ENCODE measurements at regions not wholly inside any gene's neighbourhood (a gene's known extent, or its start where the extent isn't known, plus 50 kb on each side); places are given as distances from the start of the nearest gene placed in this dataset.

DNA sequence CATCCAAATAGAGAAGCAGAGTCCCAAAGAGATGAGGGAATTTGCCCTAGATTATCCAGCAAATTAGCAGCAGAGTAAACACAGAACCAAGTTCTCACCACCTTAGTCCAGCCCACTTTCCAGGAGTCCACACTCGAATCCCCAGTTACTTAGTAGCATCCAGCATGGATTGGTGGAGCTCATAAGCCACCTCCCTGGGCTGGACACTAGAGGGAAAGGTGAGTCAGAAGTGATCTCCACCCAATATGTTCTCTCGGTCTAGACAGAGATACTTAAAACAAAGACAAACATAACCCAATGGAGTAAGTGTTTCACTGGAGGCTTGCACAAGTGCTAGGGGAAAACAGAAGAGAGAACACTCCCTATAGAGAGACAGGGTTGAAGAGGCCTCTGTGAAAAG, 105.1 kb upstream of the CPEB2 start:
- no peak overlapping the region for H3K27ac Mint-ChIP-seq
- no peaks in the 10 kb centered on the region for H3K36me3 Mint-ChIP-seq (ENCODE audit: low read depth)
- no peak overlapping the region for H3K4me3 Mint-ChIP-seq (ENCODE audit: low read depth)
- no peaks in the 10 kb centered on the region for H3K9me3 Mint-ChIP-seq
- DNase-seq (ENCODE audit: low spot score) = no peak
- intact Hi-C loops (cut with micrococcal nuclease) = no loop called here
- H3K4me1 Mint-ChIP-seq (ENCODE audit: low read depth) = no peaks in the 10 kb centered on the region
- H3K27me3 Mint-ChIP-seq (ENCODE audit: low read depth) = peaks cover 10% of the 10 kb centered on the region

DNA sequence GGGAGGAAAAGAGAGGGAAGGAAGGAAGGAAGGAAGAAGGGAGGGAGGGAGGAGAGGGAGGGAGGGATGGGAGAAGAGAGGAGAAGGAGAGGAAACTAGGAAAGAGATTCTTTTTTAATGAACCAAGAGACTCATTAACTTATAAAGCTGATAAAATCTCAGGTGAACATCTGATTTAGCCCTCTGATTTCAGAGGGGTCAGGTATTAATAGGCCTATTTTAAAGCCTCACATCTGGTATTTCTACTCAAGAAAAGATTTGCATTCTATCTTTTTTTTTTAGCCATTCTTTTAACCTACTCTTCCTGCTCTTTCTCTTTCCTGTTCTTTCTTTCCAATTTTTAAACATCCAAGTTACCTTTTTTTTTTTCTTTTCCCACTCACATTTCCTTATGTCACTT, 103.3 kb upstream of the CPEB2 start:
- intact Hi-C loops (cut with micrococcal nuclease) = no loop called here
- no peak overlapping the region for H3K27ac Mint-ChIP-seq
- no peaks in the 10 kb centered on the region for H3K9me3 Mint-ChIP-seq
- H3K4me1 Mint-ChIP-seq (ENCODE audit: low read depth) = no peaks in the 10 kb centered on the region
- no peak for DNase-seq (ENCODE audit: low spot score)
- H3K27me3 Mint-ChIP-seq (ENCODE audit: low read depth) = peaks cover 10% of the 10 kb centered on the region
- no peaks in the 10 kb centered on the region for H3K36me3 Mint-ChIP-seq (ENCODE audit: low read depth)
- H3K4me3 Mint-ChIP-seq (ENCODE audit: low read depth) = no peak overlapping the region

DNA sequence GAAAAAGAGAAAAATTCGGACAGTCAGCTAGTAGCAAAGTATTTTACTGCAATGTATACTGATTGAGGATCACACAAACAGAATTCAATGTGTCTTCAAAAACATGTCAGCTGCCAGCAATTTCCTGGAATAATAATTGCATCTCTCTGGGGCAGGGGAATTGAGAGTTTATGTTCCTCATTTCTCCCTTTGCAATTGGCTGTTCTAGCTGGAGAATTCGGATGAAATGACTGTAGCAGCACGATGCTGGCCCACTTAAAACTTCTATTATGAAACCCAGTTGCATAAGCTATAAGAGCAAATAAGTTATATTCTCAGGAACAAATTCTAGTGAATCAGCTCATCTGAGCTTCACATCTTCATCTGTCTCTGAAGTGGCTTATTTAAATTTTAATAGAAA, 99.9 kb upstream of the CPEB2 start:
- no peak overlapping the region for H3K4me3 Mint-ChIP-seq (ENCODE audit: low read depth)
- no peaks in the 10 kb centered on the region for H3K36me3 Mint-ChIP-seq (ENCODE audit: low read depth)
- intact Hi-C loops (cut with micrococcal nuclease) = no loop called here
- H3K4me1 Mint-ChIP-seq (ENCODE audit: low read depth) = peaks cover 3% of the 10 kb centered on the region
- no peak overlapping the region for H3K27ac Mint-ChIP-seq
- no peaks in the 10 kb centered on the region for H3K9me3 Mint-ChIP-seq
- H3K27me3 Mint-ChIP-seq (ENCODE audit: low read depth) = peaks cover 7% of the 10 kb centered on the region
- no peak for DNase-seq (ENCODE audit: low spot score)

DNA sequence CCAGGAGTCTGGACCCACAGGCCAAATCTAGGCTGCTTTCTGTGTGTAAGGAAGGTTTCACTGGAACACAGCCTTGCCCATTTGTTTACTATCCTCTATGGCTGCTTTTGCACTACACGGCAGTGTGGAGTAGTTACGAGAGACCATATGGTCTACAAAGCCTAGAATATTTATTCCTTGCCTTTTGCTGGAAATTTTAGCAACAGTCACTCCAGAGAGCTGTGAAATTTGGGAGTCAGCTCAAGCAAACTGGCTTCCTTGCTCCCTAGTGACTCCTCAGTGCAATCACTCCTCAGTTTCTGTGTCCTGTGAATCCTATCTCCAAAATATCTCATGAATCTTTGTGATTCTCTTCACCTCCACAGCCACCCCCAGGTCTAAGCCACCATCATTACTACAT, 99.0 kb upstream of the CPEB2 start:
- no peak overlapping the region for H3K4me3 Mint-ChIP-seq (ENCODE audit: low read depth)
- no peaks in the 10 kb centered on the region for H3K9me3 Mint-ChIP-seq
- no peaks in the 10 kb centered on the region for H3K36me3 Mint-ChIP-seq (ENCODE audit: low read depth)
- no peak for DNase-seq (ENCODE audit: low spot score)
- H3K4me1 Mint-ChIP-seq (ENCODE audit: low read depth) = peaks cover 3% of the 10 kb centered on the region
- H3K27ac Mint-ChIP-seq = no peak overlapping the region
- peaks cover 3% of the 10 kb centered on the region for H3K27me3 Mint-ChIP-seq (ENCODE audit: low read depth)
- intact Hi-C loops (cut with micrococcal nuclease) = no loop called here

DNA sequence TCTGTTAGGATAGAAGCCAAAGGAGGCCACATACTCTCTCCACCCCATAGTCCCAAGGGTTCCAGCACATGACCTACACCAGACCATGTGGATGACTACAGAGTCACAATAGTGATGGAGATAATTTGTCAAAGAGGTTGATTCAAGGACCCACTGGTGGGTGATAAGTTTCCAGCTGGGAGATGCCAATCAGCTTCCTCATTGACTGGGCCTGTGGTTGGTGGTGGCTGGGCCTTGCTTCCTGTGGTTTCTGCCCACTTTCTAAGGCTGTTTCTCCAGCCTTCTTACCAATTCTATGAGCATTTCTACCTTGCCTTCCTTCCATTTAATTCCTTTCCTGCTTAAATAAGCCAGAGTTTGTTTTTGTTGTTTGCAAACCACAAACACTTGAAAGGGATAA, 95.5 kb upstream of the CPEB2 start:
- intact Hi-C loops (cut with micrococcal nuclease) = no loop called here
- H3K9me3 Mint-ChIP-seq = no peaks in the 10 kb centered on the region
- peaks cover 4% of the 10 kb centered on the region for H3K27me3 Mint-ChIP-seq (ENCODE audit: low read depth)
- DNase-seq (ENCODE audit: low spot score) = no peak
- peaks cover 3% of the 10 kb centered on the region for H3K4me1 Mint-ChIP-seq (ENCODE audit: low read depth)
- no peak overlapping the region for H3K4me3 Mint-ChIP-seq (ENCODE audit: low read depth)
- H3K36me3 Mint-ChIP-seq (ENCODE audit: low read depth) = no peaks in the 10 kb centered on the region
- H3K27ac Mint-ChIP-seq = no peak overlapping the region

DNA sequence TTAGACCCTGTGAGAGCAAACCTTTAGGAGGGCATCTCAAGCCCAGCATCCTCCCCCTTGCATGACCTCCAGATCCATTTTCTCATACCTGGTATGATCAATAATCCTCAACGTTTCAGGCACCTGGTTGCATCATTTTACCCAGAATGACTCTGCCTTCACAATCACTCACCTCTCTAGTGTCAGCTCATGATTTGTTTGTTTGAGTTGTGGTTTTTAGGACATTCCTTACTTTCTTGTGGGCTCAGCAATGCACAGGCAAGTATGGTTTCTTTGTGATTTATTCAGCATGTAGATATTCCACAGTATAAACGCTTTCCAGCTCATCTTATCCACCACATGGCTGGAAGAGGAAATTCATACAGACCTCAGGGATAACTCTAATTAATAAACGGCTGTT, 93.6 kb upstream of the CPEB2 start:
- Mint-ChIP-seq H3K9me3 (no peaks in the 10 kb centered on the region), H3K36me3 (ENCODE audit: low read depth) (no peaks in the 10 kb centered on the region), H3K4me3 (ENCODE audit: low read depth) (no peak overlapping the region), H3K27ac (no peak overlapping the region), H3K27me3 (ENCODE audit: low read depth) (peaks cover 4% of the 10 kb centered on the region), H3K4me1 (ENCODE audit: low read depth) (peaks cover 3% of the 10 kb centered on the region)
- intact Hi-C loops (cut with micrococcal nuclease) = no loop called here
- DNase-seq (ENCODE audit: low spot score) = no peak

DNA sequence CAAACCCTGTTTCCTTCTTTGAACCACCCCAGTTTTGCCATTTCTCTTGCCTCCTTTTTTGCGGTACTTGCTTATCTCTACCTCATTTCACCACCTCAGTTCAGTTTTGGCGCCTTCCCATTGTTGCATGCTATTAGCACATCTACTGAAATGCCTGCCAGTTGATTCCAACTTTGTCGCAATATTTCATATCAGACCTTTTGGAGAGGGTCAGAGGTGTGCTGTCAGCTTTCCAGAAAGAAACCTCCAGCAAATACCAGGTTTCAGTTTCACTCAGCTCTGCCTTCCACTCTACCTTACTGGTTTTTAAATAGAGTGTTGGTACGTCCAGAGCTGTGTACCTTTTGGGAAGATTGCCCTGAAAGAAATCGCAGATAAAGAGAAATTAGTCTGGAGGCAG, 91.9 kb upstream of the CPEB2 start:
- intact Hi-C loops (cut with micrococcal nuclease) = no loop called here
- Mint-ChIP-seq H3K27ac (no peak overlapping the region), H3K9me3 (no peaks in the 10 kb centered on the region), H3K27me3 (ENCODE audit: low read depth) (peaks cover 4% of the 10 kb centered on the region), H3K36me3 (ENCODE audit: low read depth) (no peaks in the 10 kb centered on the region), H3K4me1 (ENCODE audit: low read depth) (peaks cover 3% of the 10 kb centered on the region), H3K4me3 (ENCODE audit: low read depth) (no peak overlapping the region)
- DNase-seq (ENCODE audit: low spot score) = no peak

DNA sequence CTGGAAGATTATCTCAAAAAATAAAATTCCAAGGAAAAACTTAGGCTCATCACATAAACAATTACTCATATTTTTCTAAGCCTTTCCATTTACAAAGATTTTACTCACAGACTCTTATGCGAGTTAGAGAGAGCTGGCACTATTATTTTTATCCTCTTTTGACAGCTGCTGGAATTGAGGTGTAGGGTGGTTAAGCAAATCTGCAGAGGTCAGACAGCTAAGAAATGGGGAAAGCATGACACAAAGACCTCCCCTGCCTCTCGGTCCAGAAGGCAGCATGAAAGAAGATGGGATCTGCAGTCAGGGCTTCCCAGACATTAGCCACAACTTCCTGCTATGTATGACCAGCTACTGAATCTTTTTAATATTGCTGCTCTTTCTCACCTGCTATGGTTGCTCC, 89.9 kb upstream of the CPEB2 start:
- peaks cover 6% of the 10 kb centered on the region for H3K27me3 Mint-ChIP-seq (ENCODE audit: low read depth)

DNA sequence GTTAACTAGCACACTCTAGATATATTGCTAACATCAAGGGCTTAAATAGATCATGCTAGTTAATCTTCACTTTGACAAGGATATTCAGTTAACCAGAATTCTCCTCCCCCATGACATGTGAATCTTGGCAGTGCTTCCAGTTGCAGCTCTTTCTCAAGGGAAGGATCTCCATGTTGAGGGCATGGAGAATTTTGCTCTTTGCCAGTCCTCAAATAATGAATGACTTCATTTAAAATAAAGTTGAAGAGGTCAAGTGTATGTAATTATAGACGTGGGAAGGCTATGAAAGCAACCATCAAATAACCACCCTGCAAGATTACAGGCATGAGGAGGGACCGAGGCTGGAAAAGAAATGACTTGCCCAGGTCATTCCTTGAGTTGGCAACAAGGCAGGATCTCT, 87.3 kb upstream of the CPEB2 start:
- H3K27me3 Mint-ChIP-seq (ENCODE audit: low read depth) = peaks cover 2% of the 10 kb centered on the region
- H3K27ac Mint-ChIP-seq = no peak overlapping the region
- intact Hi-C loops (cut with micrococcal nuclease) = no loop called here
- no peaks in the 10 kb centered on the region for H3K4me1 Mint-ChIP-seq (ENCODE audit: low read depth)
- H3K9me3 Mint-ChIP-seq = no peaks in the 10 kb centered on the region
- no peak for DNase-seq (ENCODE audit: low spot score)
- no peaks in the 10 kb centered on the region for H3K36me3 Mint-ChIP-seq (ENCODE audit: low read depth)
- H3K4me3 Mint-ChIP-seq (ENCODE audit: low read depth) = no peak overlapping the region

More for the DNA sequence above, 89.9 kb upstream of the CPEB2 start:
- Mint-ChIP-seq H3K9me3 (no peaks in the 10 kb centered on the region), H3K36me3 (ENCODE audit: low read depth) (no peaks in the 10 kb centered on the region), H3K27ac (no peak overlapping the region), H3K4me3 (ENCODE audit: low read depth) (no peak overlapping the region), H3K4me1 (ENCODE audit: low read depth) (no peaks in the 10 kb centered on the region)
- intact Hi-C loops (cut with micrococcal nuclease) = no loop called here
- DNase-seq (ENCODE audit: low spot score) = no peak

DNA sequence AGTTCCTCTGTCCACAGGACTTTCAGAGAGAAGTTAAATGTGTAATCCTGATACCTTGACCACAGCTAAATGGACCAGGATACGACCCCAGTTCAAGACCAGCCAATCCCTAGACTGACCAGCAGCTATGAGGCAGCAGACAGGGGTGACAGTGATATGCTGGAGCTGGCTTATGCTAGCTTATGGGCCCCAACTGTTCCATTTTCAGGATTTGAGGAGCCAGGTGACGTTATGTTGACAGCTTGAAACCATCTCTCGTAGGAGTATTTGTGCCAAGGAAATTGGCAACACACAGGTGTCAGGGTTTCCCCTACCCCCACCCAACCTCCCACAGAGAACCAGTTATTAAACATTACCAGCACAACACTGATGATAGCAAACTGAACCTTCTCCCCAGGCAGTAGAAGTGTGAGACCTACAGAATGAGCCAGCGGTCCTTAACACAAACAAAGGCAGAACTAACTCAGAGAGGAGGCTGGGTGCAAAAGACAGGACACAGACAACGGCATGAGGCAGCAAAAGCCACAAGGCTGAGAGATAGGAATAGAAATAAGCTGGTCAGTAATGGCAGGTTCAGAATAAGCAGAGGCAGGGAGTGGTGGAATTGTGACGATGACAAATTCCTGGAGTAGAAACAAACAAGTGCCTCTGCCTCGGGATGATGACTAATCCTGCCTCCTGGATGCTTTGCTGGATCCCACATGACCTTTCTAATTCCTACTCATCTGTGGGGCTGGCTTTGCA, 85.6 kb upstream of the CPEB2 start:
- H3K4me3 Mint-ChIP-seq (ENCODE audit: low read depth) = no peak overlapping the region
- intact Hi-C loops (cut with micrococcal nuclease) = no loop called here
- H3K27ac Mint-ChIP-seq = no peak overlapping the region
- H3K27me3 Mint-ChIP-seq (ENCODE audit: low read depth) = peaks cover 2% of the 10 kb centered on the region
- H3K4me1 Mint-ChIP-seq (ENCODE audit: low read depth) = no peaks in the 10 kb centered on the region
- DNase-seq (ENCODE audit: low spot score) = no peak
- no peaks in the 10 kb centered on the region for H3K36me3 Mint-ChIP-seq (ENCODE audit: low read depth)
- no peaks in the 10 kb centered on the region for H3K9me3 Mint-ChIP-seq

DNA sequence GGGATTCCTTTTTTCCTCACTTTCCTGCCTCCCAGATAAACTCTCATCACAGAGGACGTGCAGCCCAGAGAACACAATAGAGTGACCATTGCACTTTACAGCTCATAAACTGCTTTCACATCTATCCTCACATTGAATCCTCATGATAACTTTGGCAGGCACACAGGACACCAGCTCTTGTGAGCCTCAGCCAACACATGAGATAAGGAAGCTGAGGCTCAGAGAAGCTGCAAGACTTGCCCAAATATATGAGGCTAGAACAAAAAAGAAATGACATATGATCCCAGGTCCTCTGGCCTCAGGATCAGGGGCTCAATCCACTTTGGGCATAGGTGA, 85.0 kb upstream of the CPEB2 start:
- H3K27me3 Mint-ChIP-seq (ENCODE audit: low read depth) = peaks cover 2% of the 10 kb centered on the region
- H3K9me3 Mint-ChIP-seq = no peaks in the 10 kb centered on the region
- no peak for DNase-seq (ENCODE audit: low spot score)
- intact Hi-C loops (cut with micrococcal nuclease) = no loop called here
- H3K4me1 Mint-ChIP-seq (ENCODE audit: low read depth) = no peaks in the 10 kb centered on the region
- H3K27ac Mint-ChIP-seq = no peak overlapping the region
- no peak overlapping the region for H3K4me3 Mint-ChIP-seq (ENCODE audit: low read depth)
- H3K36me3 Mint-ChIP-seq (ENCODE audit: low read depth) = no peaks in the 10 kb centered on the region

DNA sequence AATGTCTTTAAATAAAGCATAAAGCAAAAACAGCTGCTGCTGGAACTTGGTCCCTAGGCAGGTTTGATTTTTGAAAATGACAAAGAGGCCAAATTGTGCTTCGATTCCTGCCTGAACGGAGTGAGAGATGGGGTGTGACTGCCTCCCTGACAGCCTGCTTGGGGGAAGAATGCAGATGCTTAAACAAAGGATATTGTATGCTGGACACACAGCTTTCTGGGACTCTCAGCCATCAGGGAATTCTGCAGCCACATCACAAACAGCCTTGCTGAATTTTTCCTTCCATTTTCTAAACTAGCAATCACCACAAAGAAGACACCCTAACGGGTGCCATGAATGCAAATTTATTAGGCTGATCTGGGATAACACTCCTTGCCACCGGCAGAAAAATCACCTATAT, 83.9 kb upstream of the CPEB2 start:
- Mint-ChIP-seq H3K4me1 (ENCODE audit: low read depth) (no peaks in the 10 kb centered on the region), H3K36me3 (ENCODE audit: low read depth) (no peaks in the 10 kb centered on the region), H3K4me3 (ENCODE audit: low read depth) (no peak overlapping the region)

DNA sequence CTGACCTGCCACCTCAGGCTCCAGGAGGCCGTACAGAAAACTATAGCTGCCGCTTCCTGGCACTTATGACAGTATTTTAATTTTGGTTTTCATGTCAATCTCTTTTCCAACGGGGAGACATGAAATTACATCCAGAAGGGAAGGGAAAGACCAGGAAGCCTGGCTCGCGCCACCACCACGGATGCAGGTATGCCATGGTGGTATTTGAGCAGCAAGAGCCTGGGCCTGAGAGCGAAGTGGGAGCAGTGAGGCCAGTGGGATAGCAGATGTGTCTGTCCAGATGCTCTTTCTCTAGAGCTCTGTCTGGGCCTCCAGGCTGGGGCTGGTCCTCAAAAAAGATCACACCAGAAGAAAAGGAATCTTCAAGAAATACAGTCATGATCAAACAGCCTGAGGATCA, 82.5 kb upstream of the CPEB2 start:
- Mint-ChIP-seq H3K4me3 (ENCODE audit: low read depth) (no peak overlapping the region), H3K27ac (no peak overlapping the region), H3K27me3 (ENCODE audit: low read depth) (peaks cover 2% of the 10 kb centered on the region), H3K9me3 (no peaks in the 10 kb centered on the region), H3K36me3 (ENCODE audit: low read depth) (no peaks in the 10 kb centered on the region), H3K4me1 (ENCODE audit: low read depth) (no peaks in the 10 kb centered on the region)
- no peak for DNase-seq (ENCODE audit: low spot score)
- intact Hi-C loops (cut with micrococcal nuclease) = loop anchor here (2.0 to 10.0 kb wide), 3 partner anchors 83 to 1263 kb away; partner anchors contain the start of gene CPEB2

More for the DNA sequence above, 83.9 kb upstream of the CPEB2 start:
- intact Hi-C loops (cut with micrococcal nuclease) = no loop called here
- H3K9me3 Mint-ChIP-seq = no peaks in the 10 kb centered on the region
- no peak for DNase-seq (ENCODE audit: low spot score)
- H3K27me3 Mint-ChIP-seq (ENCODE audit: low read depth) = peaks cover 2% of the 10 kb centered on the region
- H3K27ac Mint-ChIP-seq = no peak overlapping the region

DNA sequence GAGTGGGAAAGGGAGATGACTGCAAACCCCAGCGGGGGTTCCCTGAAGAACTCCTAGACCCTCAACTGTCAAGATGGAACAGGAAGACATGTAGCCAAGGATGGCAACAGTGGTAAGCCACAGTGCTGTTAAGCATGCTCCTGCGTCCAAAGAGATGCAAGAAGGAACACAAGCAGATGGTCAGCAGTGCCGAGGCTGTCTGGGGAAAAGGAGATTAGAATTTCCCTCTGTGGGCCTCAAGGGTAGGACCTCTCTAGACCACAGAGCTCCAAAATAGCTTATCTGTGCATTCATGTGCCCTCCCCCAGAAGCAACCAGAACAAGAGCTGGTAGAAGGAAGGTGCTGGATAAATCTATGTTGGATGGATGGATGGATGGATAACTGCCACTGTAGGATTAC, 82.0 kb upstream of the CPEB2 start:
- H3K27me3 Mint-ChIP-seq (ENCODE audit: low read depth) = peaks cover 2% of the 10 kb centered on the region
- no peaks in the 10 kb centered on the region for H3K4me1 Mint-ChIP-seq (ENCODE audit: low read depth)
- no peaks in the 10 kb centered on the region for H3K36me3 Mint-ChIP-seq (ENCODE audit: low read depth)
- intact Hi-C loops (cut with micrococcal nuclease) = loop anchor here (2.0 to 10.0 kb wide), 3 partner anchors 82 to 1263 kb away; partner anchors contain the start of gene CPEB2
- H3K4me3 Mint-ChIP-seq (ENCODE audit: low read depth) = no peak overlapping the region
- no peaks in the 10 kb centered on the region for H3K9me3 Mint-ChIP-seq
- no peak overlapping the region for H3K27ac Mint-ChIP-seq
- DNase-seq (ENCODE audit: low spot score) = no peak
